Right lobe of liver (tissue), 6 donors: ENCODE measurements at regions not wholly inside any gene's neighbourhood (a gene's known extent, or its start where the extent isn't known, plus 50 kb on each side); places are given as distances from the start of the nearest gene placed in this dataset.

Source experiments
- ATAC-seq, 4 donors: fragments of 200-7000 bp; cut with Tn5 transposase; one replicate each; pipeline ENCODE4 v1.9.1; 2020; ENCODE audit warnings: mild to moderate bottlenecking in 4 of 4, moderate library complexity in 4 of 4
- DNase-seq, 3 donors: peaks; one replicate each; pipeline ENCODE4 v3.0.0-alpha.2; 2020
- H3K27ac ChIP-seq, 3 donors: fragments of 200-600 bp; one replicate each; pipeline ENCODE4 v1.8.0; 2022
- H3K27me3 ChIP-seq, 2 donors: fragments of 200-600 bp; one replicate each; pipeline ENCODE4 v1.8.0; 2022
- H3K36me3 ChIP-seq, 4 donors: fragments of 200-600 bp; sonication (generic) in 1 of 4; one replicate each; pipeline versions ENCODE4 v1.5.1 to v1.8.0; 2017 to 2022; ENCODE audit warnings: control low read depth in 1 of 4
- H3K4me1 ChIP-seq, 4 donors: fragments of 200-600 bp; sonication (generic) in 1 of 4; one replicate each; pipeline versions ENCODE4 v1.5.1 to v1.8.0; 2017 to 2022; ENCODE audit warnings: control low read depth in 1 of 4
- H3K4me3 ChIP-seq, 3 donors: fragments of 200-600 bp; one replicate each; pipeline ENCODE4 v1.8.0; 2022
- H3K9me3 ChIP-seq, 4 donors: fragments of 200-600 bp; sonication (generic) in 1 of 4; one replicate each; pipeline versions ENCODE4 v1.5.1 to v1.8.0; 2017 to 2022; ENCODE audit warnings: control low read depth in 1 of 4
- CTCF ChIP-seq, 4 donors: fragments of 200-600 bp in 3 of 4; fragments of 450-650 bp in 1 of 4; IDR thresholded peaks; one replicate each; pipeline versions ENCODE4 v1.5.1 to v1.8.0; 2016 to 2022; ENCODE audit warnings: antibody characterized with exemption in 4 of 4, mild to moderate bottlenecking in 2 of 4
- POLR2A ChIP-seq: fragments of 450-650 bp; IDR thresholded peaks from one replicate; pipeline ENCODE4 v1.6.1; 2017; ENCODE audit warnings: antibody characterized with exemption, mild to moderate bottlenecking
- WGBS: methylation state at CpG from one replicate; pipeline ENCODE4 v1.1.6; 2018; ENCODE audit warnings: low coverage, low lambda C conversion rate; ENCODE audit not compliant: insufficient coverage; ENCODE audit errors: missing lambda C conversion rate; 5-methylcytosine and 5-hydroxymethylcytosine counted together
- intact Hi-C, 2 donors: fragments of 100-400 bp; cut with DNase I; formaldehyde crosslinking; loops; one replicate each; pipeline versions ENCODE4 v1.11.2 to v1.14.1; 2022
- donor health status: DM: no; HTN: yes; CAD: no.
- donor health status: DM: no; HTN: no; CAD: no.
- donor health status: DM: no; HTN: no; CAD: no.
- donor health status: DM: no; HTN: yes; CAD: no.
- donor health status: DM: no; HTN: yes; CAD: no.

GRCh38 chr10:131630772-131631258, 270.0 kb upstream of the PPP2R2D start:
- peak; percentile 23 to 58 (median 44) for ATAC-seq
- no peak overlapping the region for H3K27ac ChIP-seq
- no peaks in the 10 kb centered on the region for H3K9me3 ChIP-seq
- H3K27me3 ChIP-seq: no peaks in the 10 kb centered on the region
- H3K4me1 ChIP-seq: no peaks in the 10 kb centered on the region
- H3K4me3 ChIP-seq: no peak overlapping the region
- H3K36me3 ChIP-seq: no peaks in the 10 kb centered on the region
- intact Hi-C loops: no loop called here
- 57% methylated on average over 6 of the region's 7 CpGs for WGBS
- no peak for DNase-seq
- TF ChIP-seq POLR2A (no peak), CTCF (IDR thresholded peaks at IDR 0.05) (no peak)

- ATAC-seq: no peak
- WGBS: 92% methylated on average over 5 of the region's 14 CpGs
These were observed 269.2 kb upstream of the PPP2R2D start for GRCh38 chr10:131631619-131632018.

GRCh38 chr10:131635564-131636015, 265.2 kb upstream of the PPP2R2D start:
- no peak for DNase-seq

More at GRCh38 chr10:131631619-131632018, 269.2 kb upstream of the PPP2R2D start:
- no peak for TF ChIP-seq POLR2A
- no peak for TF ChIP-seq CTCF (IDR thresholded peaks at IDR 0.05)
- H3K4me1 ChIP-seq: no peaks in the 10 kb centered on the region
- H3K27ac ChIP-seq: no peak overlapping the region
- no peaks in the 10 kb centered on the region for H3K36me3 ChIP-seq
- H3K9me3 ChIP-seq: no peaks in the 10 kb centered on the region
- intact Hi-C loops: no loop called here
- H3K27me3 ChIP-seq: no peaks in the 10 kb centered on the region
- DNase-seq: no peak
- no peak overlapping the region for H3K4me3 ChIP-seq

GRCh38 chr10:131636116-131636515, 264.7 kb upstream of the PPP2R2D start:
- H3K27ac ChIP-seq: no peak overlapping the region
- no peak for ATAC-seq
- intact Hi-C loops: no loop called here

More at GRCh38 chr10:131635564-131636015, 265.2 kb upstream of the PPP2R2D start:
- TF ChIP-seq POLR2A (no peak), CTCF (IDR thresholded peaks at IDR 0.05) (no peak)
- Histone ChIP-seq H3K4me3 (no peak overlapping the region), H3K27ac (no peak overlapping the region), H3K9me3 (no peaks in the 10 kb centered on the region), H3K4me1 (no peaks in the 10 kb centered on the region), H3K27me3 (no peaks in the 10 kb centered on the region), H3K36me3 (no peaks in the 10 kb centered on the region)
- ATAC-seq: no peak
- intact Hi-C loops: no loop called here
- 55% methylated on average over 2 of the region's 3 CpGs for WGBS

More at GRCh38 chr10:131636116-131636515, 264.7 kb upstream of the PPP2R2D start:
- H3K4me3 ChIP-seq: no peak overlapping the region
- DNase-seq: no peak
- 67% methylated on average over 6 of the region's 9 CpGs for WGBS
- TF ChIP-seq POLR2A (no peak), CTCF (IDR thresholded peaks at IDR 0.05) (no peak)
- no peaks in the 10 kb centered on the region for H3K27me3 ChIP-seq
- no peaks in the 10 kb centered on the region for H3K4me1 ChIP-seq
- no peaks in the 10 kb centered on the region for H3K9me3 ChIP-seq
- H3K36me3 ChIP-seq: no peaks in the 10 kb centered on the region
